ENCODE measurements at regions not wholly inside any gene's neighbourhood (a gene's known extent, or its start where the extent isn't known, plus 50 kb on each side); places are given as distances from the start of the nearest gene placed in this dataset.

- DNase-seq (ENCODE audit: low spot score), result no peak
These were observed 467.1 kb downstream of the NOVA1 start for GRCh38 chr14:26130690-26131089.

GRCh38 chr14:26128931-26129671 lies 468.7 kb downstream of the NOVA1 start:
- DNase-seq (ENCODE audit: low spot score), result peak; percentile 10

- DNase-seq (ENCODE audit: low spot score), result no peak
These were observed 472.9 kb downstream of the NOVA1 start for GRCh38 chr14:26124896-26125438.

- no peak for DNase-seq (ENCODE audit: low spot score)
These were observed 474.4 kb downstream of the NOVA1 start for GRCh38 chr14:26123459-26123858.

GRCh38 chr14:26121181-26121580 lies 476.7 kb downstream of the NOVA1 start:
- no peak for DNase-seq (ENCODE audit: low spot score)

GRCh38 chr14:26113911-26114640 lies 483.8 kb downstream of the NOVA1 start:
- no peak for DNase-seq (ENCODE audit: low spot score)

- DNase-seq (ENCODE audit: low spot score), result no peak
These were observed 493.1 kb downstream of the NOVA1 start for GRCh38 chr14:26104717-26105116.

- no peak for DNase-seq (ENCODE audit: low spot score)
These were observed 500.0 kb downstream of the NOVA1 start for GRCh38 chr14:26097852-26098251.

- no peak for DNase-seq (ENCODE audit: low spot score)
These were observed 509.6 kb downstream of the NOVA1 start for GRCh38 chr14:26088275-26088674.

GRCh38 chr14:26081043-26081442 lies 516.8 kb downstream of the NOVA1 start:
- DNase-seq (ENCODE audit: low spot score), result no peak

- DNase-seq (ENCODE audit: low spot score), result no peak
These were observed 519.3 kb downstream of the NOVA1 start for GRCh38 chr14:26078561-26078960.

GRCh38 chr14:26074892-26075291 lies 522.9 kb downstream of the NOVA1 start:
- no peak for DNase-seq (ENCODE audit: low spot score)

GRCh38 chr14:26070443-26070842 lies 527.4 kb downstream of the NOVA1 start:
- DNase-seq (ENCODE audit: low spot score), result peak; percentile 52

GRCh38 chr14:26067786-26068459 lies 529.9 kb downstream of the NOVA1 start:
- no peak for DNase-seq (ENCODE audit: low spot score)

- DNase-seq (ENCODE audit: low spot score), result no peak
These were observed 530.5 kb downstream of the NOVA1 start for GRCh38 chr14:26067341-26067740.

- DNase-seq (ENCODE audit: low spot score), result no peak
These were observed 541.7 kb downstream of the NOVA1 start for GRCh38 chr14:26056036-26056616.

- no peak for DNase-seq (ENCODE audit: low spot score)
These were observed 565.5 kb downstream of the NOVA1 start for GRCh38 chr14:26032348-26032747.

GRCh38 chr14:26026384-26026783 lies 571.4 kb downstream of the NOVA1 start:
- DNase-seq (ENCODE audit: low spot score), result no peak

GRCh38 chr14:26023967-26024366 lies 573.9 kb downstream of the NOVA1 start:
- no peak for DNase-seq (ENCODE audit: low spot score)

GRCh38 chr14:26021759-26022158 lies 576.1 kb downstream of the NOVA1 start:
- no peak for DNase-seq (ENCODE audit: low spot score)

- no peak for DNase-seq (ENCODE audit: low spot score)
These were observed 580.6 kb downstream of the NOVA1 start for GRCh38 chr14:26017270-26017669.

GRCh38 chr14:26008290-26008689 lies 589.5 kb downstream of the NOVA1 start:
- DNase-seq (ENCODE audit: low spot score), result no peak
